GM12878 (cell line): ENCODE measurements at regions not wholly inside any gene's neighbourhood (a gene's known extent, or its start where the extent isn't known, plus 50 kb on each side); places are given as distances from the start of the nearest gene placed in this dataset.

Experiments used
- CTCF ChIP-seq, 3 experiments: IDR thresholded peaks in 2 of 3; conservative IDR thresholded peaks in 1 of 3; 2 replicates each; pipeline ENCODE4 v1.5.1; 2011; ENCODE audit warnings: low read depth in 3 of 3, low read length in 3 of 3, mild to moderate bottlenecking in 3 of 3, control low read depth in 2 of 3, moderate library complexity in 2 of 3, inconsistent platforms in 1 of 3, mixed read lengths in 1 of 3; ENCODE audit not compliant: control insufficient read depth in 2 of 3, insufficient read depth in 1 of 3; ENCODE audit errors: extremely low read depth in 1 of 3
- DPF2 ChIP-seq: fragments of 450-650 bp; IDR thresholded peaks from 2 replicates; pipeline ENCODE4 v1.6.1; 2017; ENCODE audit warnings: mild to moderate bottlenecking
- EP300 ChIP-seq, 2 experiments: fragments of 150-350 bp in 1 of 2; IDR thresholded peaks; 2 replicates each; pipeline ENCODE4 v1.6.1; 2011 to 2012; ENCODE audit warnings: low read depth in 2 of 2, low read length in 2 of 2, borderline replicate concordance in 1 of 2, improper control_type of control experiment in 1 of 2, inconsistent platforms in 1 of 2; ENCODE audit not compliant: control insufficient read depth in 1 of 2
- FOS ChIP-seq: IDR thresholded peaks from 3 replicates; pipeline ENCODE4 v1.6.1; 2011; ENCODE audit warnings: borderline replicate concordance; ENCODE audit not compliant: insufficient read length; ENCODE audit errors: extremely low read depth
- MAX ChIP-seq: IDR thresholded peaks from 2 replicates; pipeline ENCODE4 v1.6.1; 2012; ENCODE audit warnings: low read depth, low read length, improper control_type of control experiment
- NBN ChIP-seq: fragments of 450-650 bp; IDR thresholded peaks from 2 replicates; pipeline ENCODE4 v1.6.1; 2016
- POLR2A ChIP-seq: IDR thresholded peaks from 2 replicates; pipeline ENCODE4 v1.6.1; 2011; ENCODE audit warnings: low read depth, mild to moderate bottlenecking, low read length
- POLR2AphosphoS2 ChIP-seq: IDR thresholded peaks from 2 replicates; pipeline ENCODE4 v1.6.1; 2011; ENCODE audit warnings: low read depth, mild to moderate bottlenecking, low read length, improper control_type of control experiment, moderate library complexity
- POLR2AphosphoS5 ChIP-seq: IDR thresholded peaks from 2 replicates; pipeline ENCODE4 v1.6.1; 2011; ENCODE audit warnings: mild to moderate bottlenecking, low read length, inconsistent platforms
- RAD51 ChIP-seq: fragments of 450-650 bp; IDR thresholded peaks from 2 replicates; pipeline ENCODE4 v1.6.1; 2016; ENCODE audit warnings: moderate library complexity, mild to moderate bottlenecking, inconsistent platforms
- RCOR1 ChIP-seq: conservative IDR thresholded peaks from 2 replicates; pipeline ENCODE4 v1.6.1; 2012; ENCODE audit warnings: low read depth, low read length, improper control_type of control experiment
- TF ChIP-seq, protein P1 (sequence below): IDR thresholded peaks from 2 replicates; pipeline ENCODE4 v1.6.1; 2011; ENCODE audit warnings: borderline replicate concordance, low read depth, mild to moderate bottlenecking, moderate library complexity, mixed read lengths, low read length; ENCODE audit not compliant: insufficient read depth; ENCODE audit errors: extremely low read length

DNA sequence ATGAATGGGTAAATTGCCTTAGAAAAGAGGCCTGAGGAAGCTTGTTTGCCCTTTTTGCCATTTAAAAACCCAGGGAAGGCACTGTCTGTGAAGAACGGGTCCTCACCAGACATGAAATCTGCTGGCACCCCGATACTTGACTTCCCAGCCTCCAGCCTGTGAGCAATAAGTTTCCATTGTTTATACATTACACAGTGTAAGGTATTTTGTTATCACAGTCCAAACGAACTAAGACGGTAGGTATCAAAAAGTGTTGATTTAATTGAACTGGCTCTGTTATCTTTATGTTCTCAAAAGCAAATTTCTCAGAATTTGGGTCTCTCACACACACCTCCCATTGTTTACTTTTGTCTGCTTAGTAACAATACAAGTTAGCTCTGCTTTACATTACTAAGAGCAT is 181.1 kb upstream of the MARCKS start:
- TF ChIP-seq POLR2AphosphoS5 (no peak), RCOR1 (no peak), MAX (no peak), DPF2 (no peak), CTCF (IDR thresholded peaks at IDR 0.05 in 2 of 3, conservative IDR thresholded peaks at IDR 0.05 in 1 of 3; ENCODE audit: control insufficient read depth in 2 of 3, extremely low read depth in 1 of 3, insufficient read depth in 1 of 3, low read depth in 3 of 3, low read length in 3 of 3) (no peak), POLR2A (no peak), EP300 (IDR thresholded peaks at IDR 0.05; ENCODE audit: borderline replicate concordance in 1 of 2, control insufficient read depth in 1 of 2, low read depth in 2 of 2, low read length in 2 of 2) (no peak), NBN (no peak), FOS (no peak), RAD51 (no peak), POLR2AphosphoS2 (no peak)
- TF ChIP-seq, protein P1, sequence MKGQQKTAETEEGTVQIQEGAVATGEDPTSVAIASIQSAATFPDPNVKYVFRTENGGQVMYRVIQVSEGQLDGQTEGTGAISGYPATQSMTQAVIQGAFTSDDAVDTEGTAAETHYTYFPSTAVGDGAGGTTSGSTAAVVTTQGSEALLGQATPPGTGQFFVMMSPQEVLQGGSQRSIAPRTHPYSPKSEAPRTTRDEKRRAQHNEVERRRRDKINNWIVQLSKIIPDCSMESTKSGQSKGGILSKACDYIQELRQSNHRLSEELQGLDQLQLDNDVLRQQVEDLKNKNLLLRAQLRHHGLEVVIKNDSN = no peak
